Mononuclear cell (primary cell): ENCODE measurements at regions not wholly inside any gene's neighbourhood (a gene's known extent, or its start where the extent isn't known, plus 50 kb on each side); places are given as distances from the start of the nearest gene placed in this dataset.
"Not testable (repeated sequence)": the region's sequence is repeated elsewhere in the genome, so short reads cannot be mapped to it uniquely, and the experiment has no call there.

ENCODE experiments used
- H3K27me3 ChIP-seq: 2 replicates; pipeline ENCODE4 v1.6.0; 2011; ENCODE audit warnings: low read length, control low read depth; ENCODE audit not compliant: insufficient read depth
- H3K4me1 ChIP-seq: 2 replicates; pipeline ENCODE4 v1.5.1; 2011; ENCODE audit warnings: mild to moderate bottlenecking, low read length, control low read depth; ENCODE audit not compliant: insufficient read depth
- H3K4me3 ChIP-seq: 2 replicates; pipeline ENCODE4 v1.5.1; 2011; ENCODE audit warnings: mild to moderate bottlenecking, low read length, moderate library complexity
- H3K9me3 ChIP-seq: 2 replicates; pipeline ENCODE4 v1.5.1; 2011; ENCODE audit warnings: low read depth, mild to moderate bottlenecking, control low read depth, low read length

DNA sequence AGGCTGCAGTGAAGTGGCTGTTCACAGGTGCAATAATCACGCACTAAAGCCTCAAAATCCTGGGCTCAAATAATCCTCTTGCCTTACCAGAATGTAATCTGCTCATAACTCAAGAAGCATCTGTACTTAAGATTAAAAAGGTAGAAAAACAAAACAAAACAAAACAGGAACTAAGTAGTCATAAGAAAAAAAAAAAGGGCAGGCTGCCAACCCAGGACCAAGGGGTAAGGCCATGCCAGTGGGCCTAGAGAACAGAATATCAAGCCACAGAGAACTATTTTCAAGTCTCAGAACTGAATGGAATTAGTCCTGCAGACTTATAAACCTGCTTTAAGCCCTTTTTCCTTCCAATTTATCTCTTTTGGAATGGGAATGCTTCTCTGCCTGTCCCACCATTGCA, 64.8 kb upstream of the TBC1D3K start:
- H3K27me3 ChIP-seq = no peaks in the 10 kb centered on the region
- peaks cover 4% of the 10 kb centered on the region for H3K9me3 ChIP-seq
- no peak overlapping the region for H3K4me3 ChIP-seq
- no peaks in the 10 kb centered on the region for H3K4me1 ChIP-seq

DNA sequence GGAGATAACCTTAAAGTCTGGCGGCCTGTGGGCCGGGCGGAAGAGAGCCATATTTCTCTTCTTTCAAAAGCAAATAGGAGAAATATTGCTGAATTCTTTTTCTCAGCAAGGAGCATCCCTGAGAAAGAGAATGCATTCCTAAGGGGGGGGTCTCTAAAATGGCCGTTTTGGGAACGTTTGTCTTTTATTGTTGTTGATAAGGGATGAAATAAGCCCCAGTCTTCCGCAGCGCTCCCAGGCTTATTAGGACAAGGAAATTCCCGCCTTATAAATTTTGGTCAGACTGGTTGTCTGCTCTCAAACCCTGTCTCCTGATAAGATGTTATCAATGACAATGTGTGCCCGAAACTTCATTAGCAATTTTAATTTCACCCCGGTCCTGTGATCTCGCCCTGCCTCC, 65.8 kb upstream of the TBC1D3K start:
- H3K4me1 ChIP-seq, H3K9me3 ChIP-seq, H3K27me3 ChIP-seq, H3K4me3 ChIP-seq: not testable (repeated sequence)

DNA sequence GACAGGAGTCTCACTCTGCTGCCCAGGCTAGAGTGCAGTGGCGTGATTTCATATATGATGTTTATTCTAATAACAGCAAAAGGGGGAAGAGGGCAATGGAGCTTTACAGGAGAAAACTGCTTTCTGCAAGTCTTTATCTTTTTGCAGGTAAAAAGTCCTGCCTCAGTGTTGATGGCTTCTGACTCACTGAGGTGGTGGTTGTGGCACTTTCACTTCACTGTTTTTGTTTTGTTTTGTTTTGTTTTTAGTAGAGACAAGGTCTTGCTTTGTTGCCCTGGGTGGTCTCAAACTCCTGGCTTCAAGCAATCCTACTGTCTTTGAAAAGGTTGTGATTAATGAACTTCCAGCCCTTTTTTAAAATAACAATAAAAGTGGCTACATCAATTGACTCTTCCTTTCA, 68.0 kb upstream of the TBC1D3K start:
- Histone ChIP-seq H3K9me3 (peaks cover 4% of the 10 kb centered on the region), H3K27me3 (no peaks in the 10 kb centered on the region), H3K4me1 (no peaks in the 10 kb centered on the region), H3K4me3 (no peak overlapping the region)

DNA sequence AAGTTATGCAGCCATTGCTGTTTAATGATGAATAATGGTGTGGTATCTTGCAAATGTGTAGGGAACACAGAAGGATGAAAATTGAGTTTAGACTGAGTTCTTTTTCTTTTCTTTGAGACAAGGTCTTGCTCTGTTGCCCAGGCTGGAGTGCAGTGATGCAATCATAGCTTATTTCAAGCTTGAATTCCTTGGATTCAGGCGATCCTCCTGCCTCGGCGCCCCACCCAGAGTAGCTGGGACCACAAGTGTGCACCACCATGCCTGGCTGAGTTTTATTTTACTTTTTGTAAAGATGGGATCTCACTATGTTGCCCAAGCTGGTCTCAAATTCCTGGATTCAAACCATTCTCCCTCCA, 74.6 kb upstream of the TBC1D3K start:
- Histone ChIP-seq H3K4me1 (peaks cover 11% of the 10 kb centered on the region), H3K9me3 (no peaks in the 10 kb centered on the region), H3K4me3 (no peak overlapping the region), H3K27me3 (no peaks in the 10 kb centered on the region)

DNA sequence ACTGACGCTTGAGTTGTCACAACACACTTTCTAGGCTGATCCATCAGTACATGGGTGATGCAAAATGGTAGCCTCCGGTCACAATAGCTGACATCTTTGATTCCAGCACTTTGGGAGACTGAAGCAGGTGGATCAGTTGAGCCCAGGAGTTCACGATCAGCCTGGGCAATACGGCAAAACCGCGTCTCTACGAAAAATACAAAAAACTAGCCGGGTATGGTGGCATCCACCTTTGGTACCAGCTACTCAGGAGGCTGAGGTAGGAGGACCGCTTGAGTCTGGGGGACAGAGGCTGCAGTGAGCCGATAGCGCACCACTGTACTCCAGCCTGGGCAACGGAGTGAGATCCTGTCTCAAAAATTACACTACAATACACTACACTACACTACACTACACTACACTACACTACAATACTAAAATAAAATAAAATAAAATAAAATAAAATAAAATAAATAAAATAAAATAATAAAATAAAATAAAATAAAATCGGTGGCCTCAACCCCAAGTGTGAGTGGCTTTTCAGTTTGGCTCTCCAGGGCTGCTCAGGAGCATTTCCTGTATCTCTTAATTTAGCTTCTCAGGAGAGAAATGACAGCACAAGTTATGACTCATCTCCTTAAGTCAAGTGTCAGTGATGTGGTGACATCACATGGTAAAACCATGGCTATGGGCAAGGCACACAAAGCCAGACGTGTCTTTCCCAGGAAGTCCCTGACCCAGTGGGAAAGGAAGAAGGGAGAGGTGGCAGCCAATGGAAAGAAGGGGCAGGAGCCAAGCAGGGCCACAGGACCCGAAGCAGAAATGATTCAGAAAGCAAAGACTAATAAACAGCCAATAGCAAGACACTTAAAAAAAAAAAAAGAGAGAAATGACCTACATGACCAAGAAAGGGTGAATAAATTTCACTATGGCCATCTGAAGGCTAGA, 75.3 kb upstream of the TBC1D3K start:
- no peaks in the 10 kb centered on the region for H3K9me3 ChIP-seq
- H3K27me3 ChIP-seq = no peaks in the 10 kb centered on the region
- H3K4me1 ChIP-seq = peaks cover 18% of the 10 kb centered on the region
- no peak overlapping the region for H3K4me3 ChIP-seq

DNA sequence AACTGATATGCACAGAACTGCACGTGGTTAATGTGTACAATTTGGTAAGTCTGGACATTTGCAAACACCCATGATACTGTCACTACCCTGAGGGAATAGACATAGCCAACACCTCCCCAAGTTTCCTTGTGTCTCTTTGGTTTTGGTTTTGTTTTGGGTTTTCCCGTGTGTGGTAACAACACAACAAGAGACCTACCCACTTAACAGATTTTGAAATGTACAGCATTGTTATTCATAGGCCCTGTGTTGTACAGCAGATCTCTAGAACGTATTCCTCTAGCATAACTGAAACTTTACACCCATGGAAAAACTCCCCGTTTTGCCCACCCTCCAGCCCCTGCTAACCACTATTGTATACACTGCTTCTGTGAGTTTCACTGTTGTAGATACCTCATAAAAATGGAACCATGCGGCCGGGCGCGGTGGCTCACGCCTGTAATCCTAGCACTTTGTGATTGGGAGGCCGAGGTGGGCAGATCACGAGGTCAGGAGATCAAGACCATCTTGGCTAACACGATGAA, 76.3 kb upstream of the TBC1D3K start:
- Histone ChIP-seq H3K9me3 (no peaks in the 10 kb centered on the region), H3K4me1 (peaks cover 26% of the 10 kb centered on the region), H3K4me3 (no peak overlapping the region), H3K27me3 (no peaks in the 10 kb centered on the region)

DNA sequence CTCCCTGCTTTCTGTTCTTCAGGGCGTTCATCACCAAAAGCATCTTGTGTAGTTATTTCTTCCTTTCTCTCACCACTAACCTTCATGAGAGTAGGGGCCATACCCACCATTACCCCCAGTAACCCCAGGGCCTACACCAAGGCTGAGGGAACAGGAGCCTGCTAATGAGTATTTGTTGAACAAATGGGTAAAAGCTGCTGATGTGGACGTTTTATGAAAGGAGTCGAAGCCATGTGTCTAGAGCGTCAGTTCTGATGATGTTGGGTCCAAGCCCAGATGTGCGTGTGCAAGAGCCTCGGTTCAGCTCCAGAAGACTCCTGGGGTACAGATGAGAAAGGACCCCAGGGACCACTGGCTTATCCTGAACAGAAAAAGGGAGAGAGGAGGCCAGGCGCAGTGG, 77.1 kb upstream of the TBC1D3K start:
- H3K4me1 ChIP-seq = peaks cover 26% of the 10 kb centered on the region
- H3K9me3 ChIP-seq = no peaks in the 10 kb centered on the region
- H3K4me3 ChIP-seq = no peak overlapping the region
- no peaks in the 10 kb centered on the region for H3K27me3 ChIP-seq

DNA sequence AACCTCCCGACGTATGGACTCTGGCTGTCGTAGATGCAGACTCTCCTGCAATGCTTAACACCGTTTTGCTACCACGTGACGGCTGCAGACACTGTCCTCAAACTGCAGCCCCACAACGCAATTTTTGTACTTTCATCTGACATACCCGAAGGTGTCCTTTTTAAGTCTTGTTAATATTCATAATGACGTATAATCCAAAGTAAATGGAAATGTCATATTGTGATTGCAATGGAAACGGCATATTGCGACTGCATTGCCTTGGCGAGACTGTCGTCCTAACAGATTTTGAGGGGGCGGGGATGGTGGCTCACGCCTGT, 79.3 kb upstream of the TBC1D3K start:
- H3K27me3 ChIP-seq = no peaks in the 10 kb centered on the region
- H3K4me1 ChIP-seq = peaks cover 40% of the 10 kb centered on the region
- no peaks in the 10 kb centered on the region for H3K9me3 ChIP-seq
- H3K4me3 ChIP-seq = no peak overlapping the region

DNA sequence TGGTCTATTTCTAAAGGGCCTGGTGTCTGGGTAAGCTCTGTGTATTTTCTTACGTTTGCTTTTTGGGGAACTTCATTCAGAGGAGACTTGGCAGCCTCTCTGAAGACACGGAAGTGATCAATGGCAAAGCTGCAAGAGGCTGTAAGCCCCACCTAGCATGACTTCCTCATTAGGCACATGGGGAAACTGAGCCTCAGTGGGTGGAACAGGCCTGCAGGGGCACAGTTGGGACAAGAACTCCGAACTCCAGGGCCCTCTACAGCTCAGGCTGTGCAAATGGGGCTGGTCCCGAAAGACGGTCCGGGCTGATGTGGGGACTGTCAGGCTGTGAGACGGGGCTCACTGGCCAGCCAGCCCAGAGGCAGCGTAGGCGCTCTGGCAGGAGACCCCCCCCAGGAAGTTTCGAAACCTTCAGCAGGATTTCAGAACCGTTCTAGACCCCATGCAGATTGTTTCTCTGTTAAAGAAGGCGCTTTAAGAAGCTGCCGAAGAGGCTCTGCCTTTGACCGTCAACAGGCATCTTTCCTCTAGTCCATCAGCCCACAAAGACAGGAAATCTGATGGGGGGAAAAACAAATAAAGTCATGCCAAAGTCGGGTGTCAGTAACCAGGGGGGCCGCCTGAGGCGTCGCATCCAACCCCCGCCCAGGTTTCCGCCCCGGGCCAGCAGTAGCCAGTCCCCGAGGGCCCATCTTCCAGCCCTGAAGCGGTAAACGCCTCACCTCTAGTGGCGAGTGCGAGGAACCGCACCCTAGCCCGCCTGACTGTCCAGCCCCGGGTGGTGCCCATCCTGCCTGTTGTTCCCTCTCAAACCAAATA, 79.8 kb upstream of the TBC1D3K start:
- H3K4me1 ChIP-seq = peaks cover 39% of the 10 kb centered on the region
- peak overlapping the region; percentile 33 for H3K4me3 ChIP-seq
- H3K27me3 ChIP-seq = no peaks in the 10 kb centered on the region

DNA sequence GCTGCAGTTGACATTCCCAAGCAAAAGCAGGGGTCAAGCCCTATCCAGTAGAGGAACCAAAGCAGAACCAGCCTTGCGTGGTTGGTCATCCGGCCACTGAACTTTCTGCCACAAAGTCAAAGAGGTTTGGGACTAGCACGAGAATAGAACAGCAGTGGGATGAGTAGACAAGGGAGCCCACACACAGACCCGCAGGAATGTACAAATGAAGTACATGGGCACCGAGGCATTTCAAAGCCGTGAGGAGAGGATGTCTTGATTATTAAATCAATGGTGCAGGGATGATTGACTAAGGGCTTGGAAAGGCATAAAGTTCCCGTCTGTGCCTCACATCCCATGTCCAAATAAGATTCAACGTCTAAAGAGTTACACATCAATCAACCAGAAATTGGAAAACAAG, 81.8 kb upstream of the TBC1D3K start:
- no peaks in the 10 kb centered on the region for H3K9me3 ChIP-seq
- H3K4me1 ChIP-seq = peaks cover 35% of the 10 kb centered on the region
- no peak overlapping the region for H3K4me3 ChIP-seq
- no peaks in the 10 kb centered on the region for H3K27me3 ChIP-seq

More for the DNA sequence above, 79.8 kb upstream of the TBC1D3K start:
- no peaks in the 10 kb centered on the region for H3K9me3 ChIP-seq

DNA sequence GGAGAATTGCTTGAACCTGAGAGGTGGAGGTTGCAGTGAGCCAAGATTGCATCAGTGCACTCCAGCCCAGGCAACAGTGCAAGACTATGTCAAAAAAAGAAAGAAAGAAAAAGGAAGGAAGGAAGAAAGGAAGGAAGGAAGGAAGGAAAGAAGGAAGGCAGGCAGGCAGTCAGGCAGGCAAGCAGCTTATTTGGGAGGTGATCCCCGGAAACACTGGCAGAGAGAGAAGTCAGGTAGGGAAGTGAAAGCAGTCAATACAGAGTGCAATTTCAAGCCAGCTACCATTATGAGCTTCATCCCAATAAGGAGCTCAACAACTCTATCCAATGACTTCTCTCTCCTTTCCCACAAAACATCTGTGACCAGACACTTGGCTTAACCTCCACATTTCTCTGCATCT, 83.0 kb upstream of the TBC1D3K start:
- H3K27me3 ChIP-seq = no peaks in the 10 kb centered on the region
- H3K9me3 ChIP-seq = no peaks in the 10 kb centered on the region
- H3K4me1 ChIP-seq = peaks cover 35% of the 10 kb centered on the region
- H3K4me3 ChIP-seq = no peak overlapping the region

DNA sequence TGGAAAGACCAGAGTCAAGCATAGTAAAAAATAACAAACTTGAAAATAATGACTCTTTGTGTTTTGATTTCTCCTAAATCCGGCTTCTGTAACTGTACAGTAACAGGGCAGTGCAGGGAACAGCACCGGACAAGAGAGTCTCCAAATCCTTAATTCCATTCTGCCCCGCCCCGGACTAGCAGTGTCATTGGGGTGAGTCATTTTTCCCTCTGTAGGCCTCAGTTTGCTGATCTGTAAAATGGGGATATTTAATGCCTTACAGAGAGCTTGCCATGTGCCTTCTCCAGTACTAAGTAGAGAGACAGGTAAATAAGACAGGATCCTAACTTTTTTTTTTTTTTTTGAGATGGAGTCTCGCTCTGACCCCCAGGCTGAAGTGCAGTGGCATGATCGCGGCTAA, 83.6 kb upstream of the TBC1D3K start:
- no peaks in the 10 kb centered on the region for H3K9me3 ChIP-seq
- peaks cover 35% of the 10 kb centered on the region for H3K4me1 ChIP-seq
- no peaks in the 10 kb centered on the region for H3K27me3 ChIP-seq
- H3K4me3 ChIP-seq = no peak overlapping the region

DNA sequence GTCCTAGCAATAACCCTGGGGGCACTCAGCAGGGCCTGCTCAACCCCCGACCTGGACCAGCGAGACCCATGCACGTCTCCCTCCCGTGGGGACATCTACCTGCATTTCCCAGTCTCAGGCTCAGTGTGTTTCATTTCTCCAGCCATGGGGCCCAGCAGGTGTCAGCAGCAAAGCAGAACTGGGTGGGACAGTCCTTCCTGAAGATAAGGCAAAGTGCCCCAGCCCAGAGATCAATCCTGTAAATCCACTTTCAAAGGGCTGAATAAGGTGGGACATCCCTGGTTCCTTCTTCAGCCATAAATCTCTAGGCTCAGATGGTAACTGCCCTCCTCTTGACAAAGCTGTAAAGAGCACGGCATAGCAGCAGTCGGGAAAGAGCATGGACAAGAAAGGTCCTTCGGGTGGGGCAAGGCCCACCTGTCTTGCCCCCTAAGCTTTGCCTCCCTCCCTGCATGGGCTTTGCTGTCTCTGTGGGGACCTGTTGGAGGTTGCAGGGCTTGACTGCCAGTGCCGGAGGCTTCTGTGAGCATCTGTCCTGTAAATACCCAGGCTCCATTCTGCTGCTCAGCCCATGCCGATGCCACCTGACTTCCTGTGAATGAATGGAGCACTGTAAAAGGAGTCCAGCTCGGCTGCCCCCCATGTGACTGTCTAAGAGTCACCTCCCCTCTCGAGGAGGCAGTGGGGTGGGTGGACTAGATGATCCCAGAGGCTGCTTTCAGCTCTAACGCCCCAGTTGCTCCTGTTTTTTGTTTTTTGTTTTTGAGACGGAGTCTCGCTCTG, 84.8 kb upstream of the TBC1D3K start:
- Histone ChIP-seq H3K4me3 (no peak overlapping the region), H3K27me3 (no peaks in the 10 kb centered on the region), H3K4me1 (peaks cover 26% of the 10 kb centered on the region), H3K9me3 (no peaks in the 10 kb centered on the region)

DNA sequence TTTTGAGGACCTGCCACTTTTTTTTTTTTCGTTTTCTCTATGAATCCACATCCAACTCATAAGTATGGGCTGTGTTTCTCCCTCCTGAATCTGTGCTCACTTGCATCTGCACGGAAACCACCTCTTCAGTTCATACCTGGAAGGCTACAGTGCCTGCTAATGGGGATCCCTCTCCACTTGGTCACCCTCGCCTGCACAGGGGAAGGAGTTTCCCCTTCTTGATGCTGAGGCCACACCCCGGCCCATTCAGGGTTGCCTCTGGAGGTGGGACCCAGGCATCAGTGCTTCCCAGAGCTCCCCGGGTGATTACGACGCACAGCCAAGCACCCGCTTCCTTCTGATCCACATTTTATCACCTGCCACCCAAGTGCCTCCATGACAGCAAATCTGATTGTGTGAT, 85.9 kb upstream of the TBC1D3K start:
- no peaks in the 10 kb centered on the region for H3K27me3 ChIP-seq
- H3K9me3 ChIP-seq = no peaks in the 10 kb centered on the region
- H3K4me1 ChIP-seq = peaks cover 18% of the 10 kb centered on the region
- H3K4me3 ChIP-seq = no peak overlapping the region

DNA sequence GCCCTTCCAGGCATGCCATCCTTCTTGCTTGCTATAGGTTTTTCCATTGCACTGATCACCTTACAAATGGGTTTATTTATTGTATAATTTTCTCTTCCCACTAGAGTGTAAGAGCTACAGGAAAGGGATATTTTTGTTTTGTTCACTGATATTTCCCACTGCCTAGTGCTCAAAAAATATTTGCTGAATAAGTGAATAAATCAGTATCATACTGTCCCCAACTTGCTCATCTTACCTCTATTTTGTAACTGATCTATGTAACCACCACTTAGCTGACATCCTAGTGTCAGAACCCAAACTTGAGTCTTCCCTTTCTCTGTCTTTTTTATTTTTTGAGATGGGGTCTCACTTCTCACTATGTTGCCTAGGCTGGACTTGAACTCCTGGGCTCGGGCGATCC, 87.6 kb upstream of the TBC1D3K start:
- Histone ChIP-seq H3K4me3 (no peak overlapping the region), H3K4me1 (peaks cover 32% of the 10 kb centered on the region), H3K9me3 (no peaks in the 10 kb centered on the region), H3K27me3 (no peaks in the 10 kb centered on the region)
